WTC11 (cell line): ENCODE measurements at regions not wholly inside any gene's neighbourhood (a gene's known extent, or its start where the extent isn't known, plus 50 kb on each side); places are given as distances from the start of the nearest gene placed in this dataset.

Experiments
- ATAC-seq: fragments of 200-7000 bp; cut with Tn5 transposase; 2 replicates; pipeline ENCODE4 v1.10.0; 2021; ENCODE audit warnings: mild to moderate bottlenecking, moderate library complexity
- CTCF ChIA-PET: fragments of 300-600 bp; sonication (Branson Sonifier 250); formaldehyde crosslinking; loops from one replicate; lab custom pipeline; 2021; ENCODE audit warnings: antibody characterized with exemption; lab: Charles Lee
- POLR2A ChIA-PET: fragments of 350-600 bp; sonication (Branson Sonifier 250); formaldehyde crosslinking; loops from one replicate; lab custom pipeline; 2021; ENCODE audit warnings: antibody characterized with exemption; lab: Charles Lee
- DNase-seq: peaks from one replicate; pipeline ENCODE4 v3.0.0; 2021; ENCODE audit warnings: low spot score
- H3K27ac Mint-ChIP-seq: 2 replicates; pipeline ENCODE4 v1.8.0; 2021; ENCODE audit warnings: mixed read lengths
- H3K27me3 Mint-ChIP-seq: 2 replicates; pipeline ENCODE4 v1.8.0; 2021; ENCODE audit warnings: low read depth, mild to moderate bottlenecking, moderate library complexity, mixed read lengths
- H3K36me3 Mint-ChIP-seq: 2 replicates; pipeline ENCODE4 v1.8.0; 2021; ENCODE audit warnings: mixed read lengths
- H3K4me1 Mint-ChIP-seq: 2 replicates; pipeline ENCODE4 v1.8.0; 2022; ENCODE audit warnings: mixed read lengths
- H3K4me3 Mint-ChIP-seq: 2 replicates; pipeline ENCODE4 v1.8.0; 2021; ENCODE audit warnings: mild to moderate bottlenecking, moderate library complexity, mixed read lengths
- H3K9me3 Mint-ChIP-seq: 2 replicates; pipeline ENCODE4 v1.8.0; 2021; ENCODE audit warnings: mixed read lengths
- CBFB ChIP-seq: sonication (generic); formaldehyde crosslinking; IDR thresholded peaks from 2 replicates; pipeline ENCODE4 v1.8.1; 2022; ENCODE audit warnings: mild to moderate bottlenecking, low read depth, missing genetic modification reagents
- CREB1 ChIP-seq: sonication (generic); formaldehyde crosslinking; IDR thresholded peaks from 2 replicates; pipeline ENCODE4 v1.8.0; 2023; ENCODE audit warnings: mild to moderate bottlenecking, missing genetic modification reagents
- ELF4 ChIP-seq: sonication (generic); formaldehyde crosslinking; IDR thresholded peaks from 2 replicates; pipeline ENCODE4 v1.8.1; 2022; ENCODE audit warnings: low read depth, mild to moderate bottlenecking, moderate library complexity, missing genetic modification reagents
- EMX1 ChIP-seq: fragments of 250-450 bp; sonication (Bioruptor Pico); IDR thresholded peaks from 2 replicates; pipeline ENCODE4 v1.8.0; 2021; ENCODE audit warnings: mild to moderate bottlenecking
- ERG ChIP-seq: fragments of 250-450 bp; sonication (Bioruptor Pico); IDR thresholded peaks from 2 replicates; pipeline ENCODE4 v1.8.0; 2021; ENCODE audit warnings: mild to moderate bottlenecking
- ETV6 ChIP-seq: sonication (generic); formaldehyde crosslinking; IDR thresholded peaks from 2 replicates; pipeline ENCODE4 v1.8.1; 2022; ENCODE audit warnings: mild to moderate bottlenecking, missing genetic modification reagents
- FOXP1 ChIP-seq: sonication (generic); formaldehyde crosslinking; IDR thresholded peaks from 2 replicates; pipeline ENCODE4 v1.8.0; 2022; ENCODE audit warnings: missing genetic modification reagents, mild to moderate bottlenecking, moderate library complexity, borderline replicate concordance
- GRHL2 ChIP-seq: fragments of 250-450 bp; sonication (Bioruptor Pico); IDR thresholded peaks from 2 replicates; pipeline ENCODE4 v1.8.0; 2022; ENCODE audit warnings: mild to moderate bottlenecking, moderate library complexity; ENCODE audit not compliant: insufficient replicate concordance, severe bottlenecking
- HMGA2 ChIP-seq: fragments of 250-450 bp; sonication (Bioruptor Pico); IDR thresholded peaks from 2 replicates; pipeline ENCODE4 v1.4.0; 2021; ENCODE audit warnings: mild to moderate bottlenecking, moderate library complexity
- KAT7 ChIP-seq: sonication (generic); formaldehyde crosslinking; IDR thresholded peaks from 2 replicates; pipeline ENCODE4 v1.8.1; 2023; ENCODE audit warnings: missing genetic modification reagents, mild to moderate bottlenecking, borderline replicate concordance
- MLX ChIP-seq: sonication (generic); formaldehyde crosslinking; IDR thresholded peaks from 2 replicates; pipeline ENCODE4 v1.8.1; 2023; ENCODE audit warnings: mild to moderate bottlenecking, missing genetic modification reagents, moderate library complexity
- SOX15 ChIP-seq: fragments of 250-450 bp; sonication (Bioruptor Pico); IDR thresholded peaks from 2 replicates; pipeline ENCODE4 v1.9.0; 2021; ENCODE audit warnings: mild to moderate bottlenecking
- TP53 ChIP-seq: sonication (generic); formaldehyde crosslinking; IDR thresholded peaks from 2 replicates; pipeline ENCODE4 v1.8.1; 2023; ENCODE audit warnings: mild to moderate bottlenecking, missing genetic modification reagents
- ZNF232 ChIP-seq: sonication (generic); formaldehyde crosslinking; IDR thresholded peaks from 2 replicates; pipeline ENCODE4 v1.8.0; 2022; ENCODE audit warnings: mild to moderate bottlenecking, missing genetic modification reagents
- ZNF263 ChIP-seq: sonication (generic); formaldehyde crosslinking; IDR thresholded peaks from 2 replicates; pipeline ENCODE4 v1.8.1; 2022; ENCODE audit warnings: low read depth, mild to moderate bottlenecking, moderate library complexity, missing genetic modification reagents
- ZNF281 ChIP-seq: sonication (generic); formaldehyde crosslinking; IDR thresholded peaks from 2 replicates; pipeline ENCODE4 v1.8.0; 2023; ENCODE audit warnings: mild to moderate bottlenecking, missing genetic modification reagents
- ZNF416 ChIP-seq: fragments of 250-450 bp; sonication (Bioruptor Pico); IDR thresholded peaks from 2 replicates; pipeline ENCODE4 v1.9.0; 2021; ENCODE audit warnings: mild to moderate bottlenecking, inconsistent platforms
- ZNF425 ChIP-seq: fragments of 250-450 bp; sonication (Bioruptor Pico); conservative IDR thresholded peaks from 2 replicates; pipeline ENCODE4 v1.9.0; 2021; ENCODE audit warnings: mild to moderate bottlenecking
- TF ChIP-seq, protein P1 (sequence below): sonication (generic); formaldehyde crosslinking; IDR thresholded peaks from 2 replicates; pipeline ENCODE4 v1.8.1; 2022; ENCODE audit warnings: low read depth, mild to moderate bottlenecking, moderate library complexity, missing genetic modification reagents, borderline replicate concordance
- TF ChIP-seq, protein P2 (sequence below): fragments of 200-600 bp; IDR thresholded peaks from 2 replicates; pipeline ENCODE4 v1.8.0; 2022; ENCODE audit warnings: antibody characterized with exemption

DNA sequence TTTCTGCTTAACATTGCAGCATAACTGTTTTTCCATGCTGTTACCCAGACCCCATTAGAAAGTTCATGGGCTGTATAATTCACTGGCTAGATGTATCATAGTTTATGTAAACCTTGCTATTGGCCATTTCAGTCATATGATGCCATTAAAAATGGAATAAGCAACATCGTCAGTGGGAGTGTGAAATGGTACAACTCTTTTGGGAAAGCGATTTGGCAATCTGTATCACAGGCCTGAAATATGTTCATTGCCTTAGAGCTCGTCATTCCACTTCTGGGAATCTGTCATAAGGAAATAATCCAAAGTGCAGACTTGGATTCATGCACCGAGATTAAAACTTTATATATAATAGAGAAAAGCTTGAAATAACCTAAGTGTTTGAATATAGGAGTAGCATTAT lies 77.9 kb upstream of the KLF4 start (continued):
- TF ChIP-seq, protein P1, sequence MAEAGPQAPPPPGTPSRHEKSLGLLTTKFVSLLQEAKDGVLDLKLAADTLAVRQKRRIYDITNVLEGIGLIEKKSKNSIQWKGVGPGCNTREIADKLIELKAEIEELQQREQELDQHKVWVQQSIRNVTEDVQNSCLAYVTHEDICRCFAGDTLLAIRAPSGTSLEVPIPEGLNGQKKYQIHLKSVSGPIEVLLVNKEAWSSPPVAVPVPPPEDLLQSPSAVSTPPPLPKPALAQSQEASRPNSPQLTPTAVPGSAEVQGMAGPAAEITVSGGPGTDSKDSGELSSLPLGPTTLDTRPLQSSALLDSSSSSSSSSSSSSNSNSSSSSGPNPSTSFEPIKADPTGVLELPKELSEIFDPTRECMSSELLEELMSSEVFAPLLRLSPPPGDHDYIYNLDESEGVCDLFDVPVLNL (CRISPR knock-in tag), result no peak
- no peak for TF ChIP-seq FOXP1 (CRISPR knock-in tag)
- no peak for TF ChIP-seq ZNF425 (CRISPR knock-in tag)
- TF ChIP-seq ZNF281 (CRISPR knock-in tag), result no peak
- no peak for TF ChIP-seq HMGA2 (CRISPR knock-in tag)

DNA sequence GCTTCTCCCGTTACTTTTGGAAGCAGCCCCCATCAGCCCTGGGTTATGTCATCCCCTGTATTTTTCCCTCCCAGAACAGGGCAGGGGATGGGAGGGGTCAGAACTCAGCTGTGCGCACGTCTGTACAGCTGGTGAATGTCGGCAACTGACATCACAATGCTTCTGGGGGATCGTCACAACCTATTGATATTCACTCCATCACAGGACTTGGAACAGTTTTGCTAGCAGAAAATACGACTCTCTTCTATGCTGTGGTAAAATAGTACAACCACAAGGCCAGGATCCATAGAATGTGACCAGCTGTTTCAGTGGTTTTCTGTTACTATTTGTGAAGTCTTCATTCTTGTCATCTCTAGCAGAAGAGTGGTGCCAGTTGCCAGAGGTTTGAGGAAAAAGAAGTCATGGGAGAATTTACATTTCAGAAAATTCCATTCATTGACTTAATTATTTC lies 77.1 kb upstream of the KLF4 start:
- ChIA-PET CTCF (interaction anchor here (1.6 kb wide), 1 partner anchor 79 kb away, joined by 4 read pairs; no protein-coding TSS in a partner anchor), POLR2A (interaction anchor here (1.7 kb wide), 1 partner anchor 16 kb away, joined by 4 read pairs; no protein-coding TSS in a partner anchor)
- no peaks in the 10 kb centered on the region for H3K36me3 Mint-ChIP-seq
- H3K27ac Mint-ChIP-seq, result no peak overlapping the region
- ATAC-seq (no peak), DNase-seq (no peak)
- no peaks in the 10 kb centered on the region for H3K9me3 Mint-ChIP-seq
- H3K27me3 Mint-ChIP-seq, result no peaks in the 10 kb centered on the region
- no peaks in the 10 kb centered on the region; the same call in 1 of the 2 replicates for H3K4me1 Mint-ChIP-seq
- no peak overlapping the region for H3K4me3 Mint-ChIP-seq
- no peak for TF ChIP-seq SOX15 (CRISPR knock-in tag)
- no peak for TF ChIP-seq GRHL2 (CRISPR knock-in tag)
- TF ChIP-seq ELF4 (CRISPR knock-in tag), result no peak
- no peak for TF ChIP-seq KAT7 (CRISPR knock-in tag)
- TF ChIP-seq ZNF416 (CRISPR knock-in tag), result no peak
- no peak for TF ChIP-seq EMX1 (CRISPR knock-in tag)
- no peak for TF ChIP-seq ZNF263 (CRISPR knock-in tag)
- TF ChIP-seq MLX (CRISPR knock-in tag), result no peak
- TF ChIP-seq CREB1 (CRISPR knock-in tag), result no peak
- no peak for TF ChIP-seq CBFB (CRISPR knock-in tag)
- TF ChIP-seq ZNF281 (CRISPR knock-in tag), result no peak
- TF ChIP-seq, protein P2, sequence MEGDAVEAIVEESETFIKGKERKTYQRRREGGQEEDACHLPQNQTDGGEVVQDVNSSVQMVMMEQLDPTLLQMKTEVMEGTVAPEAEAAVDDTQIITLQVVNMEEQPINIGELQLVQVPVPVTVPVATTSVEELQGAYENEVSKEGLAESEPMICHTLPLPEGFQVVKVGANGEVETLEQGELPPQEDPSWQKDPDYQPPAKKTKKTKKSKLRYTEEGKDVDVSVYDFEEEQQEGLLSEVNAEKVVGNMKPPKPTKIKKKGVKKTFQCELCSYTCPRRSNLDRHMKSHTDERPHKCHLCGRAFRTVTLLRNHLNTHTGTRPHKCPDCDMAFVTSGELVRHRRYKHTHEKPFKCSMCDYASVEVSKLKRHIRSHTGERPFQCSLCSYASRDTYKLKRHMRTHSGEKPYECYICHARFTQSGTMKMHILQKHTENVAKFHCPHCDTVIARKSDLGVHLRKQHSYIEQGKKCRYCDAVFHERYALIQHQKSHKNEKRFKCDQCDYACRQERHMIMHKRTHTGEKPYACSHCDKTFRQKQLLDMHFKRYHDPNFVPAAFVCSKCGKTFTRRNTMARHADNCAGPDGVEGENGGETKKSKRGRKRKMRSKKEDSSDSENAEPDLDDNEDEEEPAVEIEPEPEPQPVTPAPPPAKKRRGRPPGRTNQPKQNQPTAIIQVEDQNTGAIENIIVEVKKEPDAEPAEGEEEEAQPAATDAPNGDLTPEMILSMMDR, result no peak
- TF ChIP-seq ETV6 (CRISPR knock-in tag), result no peak
- TF ChIP-seq TP53 (CRISPR knock-in tag), result no peak
- no peak for TF ChIP-seq ZNF232 (CRISPR knock-in tag)
- TF ChIP-seq ERG (CRISPR knock-in tag), result no peak
